ENCODE measurements at regions not wholly inside any gene's neighbourhood (a gene's known extent, or its start where the extent isn't known, plus 50 kb on each side); places are given as distances from the start of the nearest gene placed in this dataset.
"Not testable (repeated sequence)": the region's sequence is repeated elsewhere in the genome, so short reads cannot be mapped to it uniquely, and the experiment has no call there.

- TF ChIP-seq EZH2 (IDR thresholded peaks at IDR 0.05); JUND (IDR thresholded peaks at IDR 0.05); CTCF (IDR thresholded peaks at IDR 0.05 in 2 of 3, conservative IDR thresholded peaks at IDR 0.05 in 1 of 3; ENCODE audit: borderline replicate concordance in 1 of 3, insufficient read depth in 1 of 3, low read depth in 2 of 3, low read length in 2 of 3); POLR2A (IDR thresholded peaks at IDR 0.05; ENCODE audit: borderline replicate concordance, extremely low read depth, insufficient read depth, insufficient read length); MAX (IDR thresholded peaks at IDR 0.05); SP1 (IDR thresholded peaks at IDR 0.05; ENCODE audit: low read depth); TCF7L2 (IDR thresholded peaks at IDR 0.05; ENCODE audit: borderline replicate concordance, extremely low read depth, insufficient read depth, insufficient read length); ZFX (IDR thresholded peaks at IDR 0.05); SRF (IDR thresholded peaks at IDR 0.05; ENCODE audit: low read depth): not testable (repeated sequence)
- TF ChIP-seq, protein P1, sequence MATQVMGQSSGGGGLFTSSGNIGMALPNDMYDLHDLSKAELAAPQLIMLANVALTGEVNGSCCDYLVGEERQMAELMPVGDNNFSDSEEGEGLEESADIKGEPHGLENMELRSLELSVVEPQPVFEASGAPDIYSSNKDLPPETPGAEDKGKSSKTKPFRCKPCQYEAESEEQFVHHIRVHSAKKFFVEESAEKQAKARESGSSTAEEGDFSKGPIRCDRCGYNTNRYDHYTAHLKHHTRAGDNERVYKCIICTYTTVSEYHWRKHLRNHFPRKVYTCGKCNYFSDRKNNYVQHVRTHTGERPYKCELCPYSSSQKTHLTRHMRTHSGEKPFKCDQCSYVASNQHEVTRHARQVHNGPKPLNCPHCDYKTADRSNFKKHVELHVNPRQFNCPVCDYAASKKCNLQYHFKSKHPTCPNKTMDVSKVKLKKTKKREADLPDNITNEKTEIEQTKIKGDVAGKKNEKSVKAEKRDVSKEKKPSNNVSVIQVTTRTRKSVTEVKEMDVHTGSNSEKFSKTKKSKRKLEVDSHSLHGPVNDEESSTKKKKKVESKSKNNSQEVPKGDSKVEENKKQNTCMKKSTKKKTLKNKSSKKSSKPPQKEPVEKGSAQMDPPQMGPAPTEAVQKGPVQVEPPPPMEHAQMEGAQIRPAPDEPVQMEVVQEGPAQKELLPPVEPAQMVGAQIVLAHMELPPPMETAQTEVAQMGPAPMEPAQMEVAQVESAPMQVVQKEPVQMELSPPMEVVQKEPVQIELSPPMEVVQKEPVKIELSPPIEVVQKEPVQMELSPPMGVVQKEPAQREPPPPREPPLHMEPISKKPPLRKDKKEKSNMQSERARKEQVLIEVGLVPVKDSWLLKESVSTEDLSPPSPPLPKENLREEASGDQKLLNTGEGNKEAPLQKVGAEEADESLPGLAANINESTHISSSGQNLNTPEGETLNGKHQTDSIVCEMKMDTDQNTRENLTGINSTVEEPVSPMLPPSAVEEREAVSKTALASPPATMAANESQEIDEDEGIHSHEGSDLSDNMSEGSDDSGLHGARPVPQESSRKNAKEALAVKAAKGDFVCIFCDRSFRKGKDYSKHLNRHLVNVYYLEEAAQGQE (IDR thresholded peaks at IDR 0.05; ENCODE audit: low read depth) = not testable (repeated sequence)
Measured at GRCh38 chr13:18624061-18624460, 557.6 kb downstream of the TUBA3C start.

All from HCT116 (cell line).